Neutrophil (primary cell): ENCODE measurements at regions not wholly inside any gene's neighbourhood (a gene's known extent, or its start where the extent isn't known, plus 50 kb on each side); places are given as distances from the start of the nearest gene placed in this dataset.

Experiments
- H3K27ac ChIP-seq: fragments of 200-600 bp; sonication (generic); 2 replicates; pipeline ENCODE4 v1.5.1; 2016; ENCODE audit warnings: mild to moderate bottlenecking, moderate library complexity
- H3K27me3 ChIP-seq: fragments of 200-600 bp; sonication (generic); 2 replicates; pipeline ENCODE4 v1.6.0; 2016; ENCODE audit warnings: mild to moderate bottlenecking
- H3K36me3 ChIP-seq: fragments of 200-600 bp; sonication (generic); 2 replicates; pipeline ENCODE4 v1.5.1; 2017
- H3K4me1 ChIP-seq, 2 experiments: fragments of 200-600 bp in 1 of 2; sonication (generic) in 1 of 2; 1 replicate in 1 of 2; 2 replicates in 1 of 2; pipeline versions ENCODE4 v1.5.1 to v1.6.1; 2013 to 2016; ENCODE audit warnings: low read depth in 1 of 2, low read length in 1 of 2, mild to moderate bottlenecking in 1 of 2, moderate library complexity in 1 of 2; ENCODE audit not compliant: control insufficient read depth in 1 of 2, insufficient read depth in 1 of 2
- H3K4me3 ChIP-seq, 2 experiments: fragments of 200-600 bp in 1 of 2; sonication (generic) in 1 of 2; 1 replicate in 1 of 2; 2 replicates in 1 of 2; pipeline ENCODE4 v1.5.1; 2013 to 2016; ENCODE audit warnings: low read depth in 1 of 2, low read length in 1 of 2, mild to moderate bottlenecking in 1 of 2, moderate library complexity in 1 of 2
- H3K9me3 ChIP-seq: fragments of 200-600 bp; sonication (generic); 2 replicates; pipeline ENCODE4 v1.5.1; 2016
- CTCF ChIP-seq: fragments of 200-600 bp; sonication (generic); IDR thresholded peaks from 2 replicates; pipeline ENCODE4 v1.5.1; 2016; ENCODE audit warnings: antibody characterized with exemption

- H3K27me3 ChIP-seq, result no peaks in the 10 kb centered on the region
- H3K4me3 ChIP-seq, result no peak overlapping the region
- no peaks in the 10 kb centered on the region for H3K36me3 ChIP-seq
- no peak for TF ChIP-seq CTCF
- no peaks in the 10 kb centered on the region for H3K4me1 ChIP-seq
- no peak overlapping the region for H3K27ac ChIP-seq
- no peaks in the 10 kb centered on the region for H3K9me3 ChIP-seq
Observed at GRCh38 chr4:129905256-129905655, 809.3 kb downstream of the C4orf33 start.

- Histone ChIP-seq H3K4me3 (no peak overlapping the region), H3K9me3 (no peaks in the 10 kb centered on the region), H3K36me3 (no peaks in the 10 kb centered on the region), H3K27me3 (no peaks in the 10 kb centered on the region), H3K4me1 (no peaks in the 10 kb centered on the region), H3K27ac (no peak overlapping the region)
- no peak for TF ChIP-seq CTCF
Observed at GRCh38 chr4:129908117-129908516, 812.2 kb downstream of the C4orf33 start.

- Histone ChIP-seq H3K27me3 (no peaks in the 10 kb centered on the region), H3K4me3 (no peak overlapping the region), H3K9me3 (no peaks in the 10 kb centered on the region), H3K4me1 (no peaks in the 10 kb centered on the region), H3K27ac (no peak overlapping the region), H3K36me3 (no peaks in the 10 kb centered on the region)
- no peak for TF ChIP-seq CTCF
Observed at GRCh38 chr4:129916991-129917390, 821.0 kb downstream of the C4orf33 start.

GRCh38 chr4:129917651-129918050 is 821.7 kb downstream of the C4orf33 start:
- Histone ChIP-seq H3K4me3 (no peak overlapping the region), H3K9me3 (no peaks in the 10 kb centered on the region), H3K27me3 (no peaks in the 10 kb centered on the region), H3K36me3 (no peaks in the 10 kb centered on the region), H3K27ac (no peak overlapping the region), H3K4me1 (no peaks in the 10 kb centered on the region)
- TF ChIP-seq CTCF, result no peak

- no peaks in the 10 kb centered on the region for H3K36me3 ChIP-seq
- H3K9me3 ChIP-seq, result no peaks in the 10 kb centered on the region
- H3K4me3 ChIP-seq, result no peak overlapping the region
- no peaks in the 10 kb centered on the region for H3K27me3 ChIP-seq
- no peak overlapping the region for H3K27ac ChIP-seq
- no peak for TF ChIP-seq CTCF
- H3K4me1 ChIP-seq, result no peaks in the 10 kb centered on the region
Observed at GRCh38 chr4:129926936-129927335, 831.0 kb downstream of the C4orf33 start.

- Histone ChIP-seq H3K27ac (no peak overlapping the region), H3K27me3 (no peaks in the 10 kb centered on the region), H3K4me3 (no peak overlapping the region), H3K4me1 (no peaks in the 10 kb centered on the region), H3K9me3 (no peaks in the 10 kb centered on the region), H3K36me3 (no peaks in the 10 kb centered on the region)
- no peak for TF ChIP-seq CTCF
Observed at GRCh38 chr4:129929052-129929451, 833.1 kb downstream of the C4orf33 start.
